HG03571 (cell line): ENCODE measurements at regions not wholly inside any gene's neighbourhood (a gene's known extent, or its start where the extent isn't known, plus 50 kb on each side); places are given as distances from the start of the nearest gene placed in this dataset.
A peak's percentile ranks its signal among the peaks of the same experiment; 100 is the strongest.
"Not testable (repeated sequence)": the region's sequence is repeated elsewhere in the genome, so short reads cannot be mapped to it uniquely, and the experiment has no call there.

Source experiments
- ATAC-seq: cut with Tn5 transposase; IDR thresholded peaks from one replicate; pipeline ENCODE4 v1.9.1; 2021; ENCODE audit not compliant: unreplicated experiment

- no peak for ATAC-seq
These were observed 53.5 kb upstream of the EPB41L4A start for GRCh38 chr5:112472614-112473013.

DNA sequence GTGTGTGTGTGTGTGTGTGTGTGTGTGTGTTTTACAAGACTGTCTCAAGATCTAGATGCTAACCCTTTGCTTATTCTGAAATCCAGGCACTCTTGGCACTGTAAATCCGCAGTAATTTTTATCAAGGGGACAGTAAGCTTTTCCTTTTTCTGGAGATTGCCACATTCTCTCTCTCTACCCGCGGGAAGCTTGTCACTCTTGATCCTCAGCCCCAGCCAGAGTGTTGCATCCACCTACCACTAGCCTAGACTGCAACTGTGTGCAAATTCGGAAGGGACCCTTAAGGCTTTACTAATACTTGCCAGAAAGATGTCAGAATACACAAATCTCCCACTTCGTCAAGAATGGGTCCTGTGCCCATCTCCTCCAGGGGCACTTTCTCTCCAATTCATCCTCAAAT, 54.9 kb upstream of the EPB41L4A start:
- no peak for ATAC-seq

GRCh38 chr5:112475747-112476365, 56.8 kb upstream of the EPB41L4A start:
- no peak for ATAC-seq

DNA sequence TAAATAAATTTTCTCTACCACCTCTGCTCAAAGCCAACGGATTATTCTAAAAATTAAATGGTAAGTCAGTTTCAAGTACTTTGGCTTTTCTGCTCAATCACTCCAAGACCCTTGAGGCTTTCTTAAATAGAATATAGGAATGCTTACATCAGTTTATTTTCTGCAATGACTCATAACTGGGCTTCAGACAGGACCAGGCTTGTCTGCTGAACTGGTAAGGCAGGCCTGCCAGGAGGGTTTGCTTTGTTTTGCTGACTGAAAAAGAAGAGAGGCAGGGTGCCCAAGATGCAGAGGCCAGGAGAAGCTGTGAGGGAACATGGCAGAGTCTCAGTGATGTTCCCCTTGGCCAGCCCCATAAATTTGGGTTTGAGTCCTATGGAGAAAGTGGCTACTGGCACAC, 60.3 kb upstream of the EPB41L4A start:
- ATAC-seq: no peak

GRCh38 chr5:112480501-112480900, 61.4 kb upstream of the EPB41L4A start:
- no peak for ATAC-seq

DNA sequence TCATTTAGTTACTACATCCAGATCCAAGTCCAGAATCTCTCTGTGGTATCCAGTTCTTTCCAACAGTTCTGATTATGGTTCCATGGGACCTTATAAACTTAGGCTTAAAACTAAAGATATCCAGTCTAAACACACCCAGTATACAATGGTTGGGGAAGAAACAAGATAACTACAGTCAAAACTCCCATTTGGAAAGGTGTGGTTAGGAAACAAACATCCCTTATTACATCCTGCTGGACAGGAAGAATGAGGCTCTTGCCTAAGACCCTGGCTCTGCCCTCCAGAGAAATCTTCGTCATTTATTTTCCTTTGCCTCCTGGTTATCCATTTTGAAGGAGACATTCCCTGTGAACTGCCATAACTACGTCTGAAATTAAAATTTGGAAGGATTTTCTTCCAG, 64.6 kb upstream of the EPB41L4A start:
- ATAC-seq: no peak

DNA sequence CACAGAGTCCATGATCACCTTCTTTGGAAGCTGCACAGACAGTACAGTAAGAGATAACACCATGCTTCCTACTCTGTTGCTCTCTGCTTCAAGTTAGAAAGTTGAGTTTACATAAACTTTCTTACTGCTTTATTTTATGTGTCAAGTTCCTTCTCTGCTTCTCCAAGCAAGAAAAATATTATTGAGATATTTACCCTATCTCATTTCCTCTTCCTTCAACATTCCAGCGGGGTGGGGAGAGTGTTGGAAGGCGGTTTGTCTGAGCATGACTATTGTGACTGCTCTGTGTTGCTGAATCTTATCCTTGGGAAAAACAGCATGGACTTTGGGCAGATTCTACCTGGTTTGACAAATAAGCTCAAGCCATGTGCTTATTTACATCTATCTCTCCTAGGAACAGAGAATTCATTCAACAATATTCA, 66.9 kb upstream of the EPB41L4A start:
- no peak for ATAC-seq

- ATAC-seq: no peak
These were observed 72.2 kb upstream of the EPB41L4A start for GRCh38 chr5:112491257-112491656.

GRCh38 chr5:112492291-112492690, 73.2 kb upstream of the EPB41L4A start:
- peak; percentile 98 for ATAC-seq

DNA sequence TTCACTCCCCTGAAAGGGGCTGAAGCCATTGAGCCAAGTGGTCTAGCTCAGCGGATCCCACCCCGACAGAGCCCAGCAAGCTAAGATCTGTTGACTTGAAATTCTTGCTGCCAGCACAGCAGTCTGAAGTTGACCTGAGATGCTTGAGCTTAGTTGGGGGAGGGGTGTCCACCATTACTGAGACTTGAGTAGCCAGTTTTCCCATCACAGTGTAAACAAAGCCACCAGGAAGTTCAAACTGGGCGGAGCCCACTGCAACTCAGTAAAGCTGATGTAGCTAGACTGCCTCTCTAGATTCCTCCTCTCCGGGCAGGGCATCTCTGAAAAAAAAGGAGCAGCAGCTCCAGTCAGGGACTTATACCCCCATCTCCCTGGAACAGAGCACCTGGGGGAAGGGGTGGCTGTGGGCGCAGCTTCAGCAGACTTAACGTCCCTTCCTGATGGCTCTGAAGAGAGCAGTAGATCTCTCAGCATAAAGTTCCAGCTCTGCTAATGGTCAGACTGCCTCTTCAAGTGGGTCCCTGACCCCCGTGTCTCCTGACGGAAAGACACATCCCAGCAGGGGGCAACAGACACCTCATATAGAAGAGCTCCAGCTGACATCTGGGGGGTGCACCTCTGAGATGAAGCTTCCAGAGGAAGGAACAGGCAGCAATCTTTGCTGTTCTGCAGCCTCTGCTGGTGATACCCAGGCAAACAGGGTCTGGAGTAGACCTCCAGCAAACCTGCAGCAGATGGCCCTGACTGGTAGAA, 84.8 kb upstream of the EPB41L4A start:
- not testable (repeated sequence) for ATAC-seq

DNA sequence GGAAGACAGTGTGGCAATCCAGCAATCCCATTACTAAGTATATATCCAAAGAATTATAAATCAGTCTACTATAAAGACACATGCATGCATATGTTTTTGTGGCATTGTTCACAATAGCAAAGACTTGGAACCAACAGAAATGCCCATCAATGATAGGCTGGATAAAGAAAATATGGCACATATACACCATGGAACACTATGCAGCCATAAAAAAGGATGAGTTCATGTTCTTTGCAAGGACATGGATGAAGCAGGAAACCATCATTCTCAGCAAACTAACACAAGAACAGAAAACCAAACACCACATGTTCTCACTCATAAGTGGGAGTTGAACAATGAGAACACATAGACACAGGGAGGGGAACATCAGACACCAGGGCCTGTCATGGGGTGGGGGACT, 90.0 kb upstream of the EPB41L4A start:
- ATAC-seq: not testable (repeated sequence)

DNA sequence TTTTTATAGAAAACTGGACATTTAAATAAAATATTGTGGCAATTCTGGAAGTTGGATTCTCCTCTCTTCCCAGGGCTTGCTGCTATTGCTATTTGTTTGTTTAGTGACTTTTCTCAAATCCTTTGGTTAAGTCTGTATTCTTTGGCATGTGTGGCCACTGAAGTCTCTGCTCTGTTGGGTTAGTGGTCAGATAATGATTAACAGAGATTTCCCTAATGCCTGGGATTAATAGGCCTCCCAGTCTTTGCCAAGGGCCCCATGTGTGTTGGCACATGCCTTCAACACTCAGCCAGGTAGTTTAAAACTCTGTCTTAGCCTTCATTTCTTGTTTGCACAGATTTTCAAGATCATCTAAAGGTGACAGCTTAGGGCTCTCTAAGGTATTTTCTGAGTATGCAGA, 92.8 kb upstream of the EPB41L4A start:
- ATAC-seq: no peak

- no peak for ATAC-seq
These were observed 93.8 kb upstream of the EPB41L4A start for GRCh38 chr5:112512901-112513300.

DNA sequence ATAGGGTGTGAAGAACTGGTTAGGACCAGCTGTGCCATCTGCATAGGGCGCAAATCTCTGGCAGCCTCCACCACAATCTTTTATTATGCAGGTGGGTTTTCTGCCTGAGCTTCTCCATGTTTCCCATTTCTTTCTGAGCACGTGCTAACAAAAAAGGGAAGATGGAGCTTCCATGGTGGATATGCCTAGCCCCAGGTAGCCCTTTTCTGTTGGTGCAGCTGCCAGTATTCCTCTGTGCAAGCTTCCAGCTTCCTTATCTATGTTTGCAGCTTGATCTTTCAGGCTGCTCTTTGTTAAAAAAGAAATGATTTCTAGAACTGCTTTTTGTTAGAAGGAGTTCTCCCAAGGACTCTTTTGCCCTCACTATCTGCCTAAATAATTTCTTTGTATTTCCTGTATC, 95.0 kb upstream of the EPB41L4A start:
- no peak for ATAC-seq

DNA sequence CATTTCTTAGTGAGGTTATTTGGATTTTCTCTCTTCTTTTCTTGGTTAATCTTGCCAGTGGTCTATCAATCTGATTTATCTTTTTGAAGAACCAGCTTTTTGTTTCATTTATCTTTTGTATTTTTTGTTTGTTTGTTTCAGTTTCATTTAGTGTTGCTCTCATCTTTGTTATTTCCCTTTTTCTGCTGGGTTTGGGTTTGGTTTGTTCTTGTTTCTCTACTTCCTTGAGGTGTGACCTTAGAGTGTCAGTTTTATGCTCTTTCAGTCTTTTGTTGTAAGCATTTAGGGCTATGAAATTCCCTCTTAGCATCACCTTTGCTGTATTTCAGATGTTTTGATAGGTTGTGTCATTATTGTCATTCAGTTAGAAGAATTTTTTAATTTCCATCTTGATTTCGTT, 101.4 kb upstream of the EPB41L4A start:
- not testable (repeated sequence) for ATAC-seq

DNA sequence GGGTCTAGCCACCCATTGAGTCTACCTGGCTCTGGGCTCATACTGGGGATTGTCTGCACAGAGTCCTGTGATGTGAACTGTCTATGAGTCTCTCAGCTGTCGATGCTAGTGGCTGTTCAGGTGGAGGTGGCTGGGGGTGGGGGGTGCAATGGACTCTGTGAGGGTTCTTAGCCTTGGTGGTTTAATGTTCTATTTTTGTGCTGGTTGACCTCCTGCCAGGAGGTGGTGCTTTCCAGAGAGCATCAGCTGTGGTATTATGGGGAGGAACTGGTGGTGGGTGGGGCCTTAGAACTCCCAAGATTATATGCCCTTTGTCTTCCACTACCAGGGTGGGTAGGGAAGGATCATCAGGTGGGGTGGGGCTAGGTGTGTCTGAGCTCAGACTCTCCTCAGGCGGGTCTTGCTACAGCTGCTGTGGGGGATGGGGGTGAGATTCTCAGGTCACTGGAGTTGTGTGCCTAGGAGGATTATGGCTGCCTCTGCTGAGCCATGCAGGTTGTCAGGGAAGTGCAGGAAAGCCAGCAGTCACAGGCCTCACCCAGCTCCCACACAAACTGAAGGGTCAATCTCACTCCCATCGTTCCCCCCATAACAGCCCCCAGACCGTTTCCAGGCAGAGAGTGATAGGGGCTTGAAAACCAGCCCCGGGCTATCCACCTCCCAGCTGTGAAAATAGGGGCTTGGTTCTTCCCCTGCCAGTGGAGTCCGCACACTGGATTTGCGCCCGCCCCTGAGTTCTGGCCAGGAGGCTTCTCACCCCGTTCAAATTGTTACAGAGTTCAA, 104.0 kb upstream of the EPB41L4A start:
- peak; percentile 59 for ATAC-seq

DNA sequence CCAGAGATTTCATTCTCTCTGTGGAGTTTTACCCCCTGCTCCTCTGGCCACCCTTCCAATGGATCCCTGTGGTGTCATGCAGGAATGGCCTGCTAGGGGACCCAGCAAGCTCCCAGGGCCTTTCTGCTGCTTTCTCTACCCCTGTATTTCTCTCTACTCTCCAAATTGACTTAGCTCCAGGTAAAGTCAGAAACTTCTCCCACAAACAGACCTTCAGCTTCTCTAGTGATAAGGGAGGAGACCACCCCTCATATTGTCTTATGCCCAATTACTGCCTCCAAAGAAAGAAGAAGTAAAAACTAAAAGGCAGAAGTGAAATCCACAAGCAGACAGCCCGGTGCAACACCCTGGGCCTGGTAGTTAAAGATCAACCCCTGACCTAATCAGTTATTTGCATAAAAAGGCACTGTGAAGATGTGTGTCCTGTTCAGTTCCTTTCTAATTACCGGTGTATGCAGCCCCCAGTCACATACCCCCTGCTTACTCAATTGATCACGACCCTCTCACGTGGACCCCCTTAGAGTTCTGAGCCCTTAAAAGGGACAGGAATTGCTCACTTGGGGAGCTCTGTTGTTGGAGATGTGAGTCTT, 104.7 kb upstream of the EPB41L4A start:
- ATAC-seq: peak; percentile 81

- ATAC-seq: no peak
These were observed 106.1 kb upstream of the EPB41L4A start for GRCh38 chr5:112525217-112525616.

DNA sequence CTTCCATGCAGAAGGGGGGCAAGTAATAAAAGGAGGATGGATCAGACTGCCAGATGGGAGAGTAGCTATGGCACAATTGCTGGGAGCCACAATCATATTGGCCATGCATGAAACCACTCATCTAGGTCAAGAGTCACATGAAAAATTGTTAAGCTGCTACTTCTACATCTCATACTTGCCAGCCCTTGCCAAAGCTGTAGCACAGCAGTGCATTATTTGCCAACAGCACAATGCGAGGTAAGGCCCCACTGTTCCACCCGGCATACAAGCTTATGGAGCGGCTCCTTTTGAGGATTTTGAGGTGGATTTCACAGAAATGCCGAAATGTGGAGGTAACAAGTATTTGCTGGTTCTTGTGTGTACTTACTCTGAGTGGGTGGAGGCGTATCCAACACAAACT, 109.9 kb upstream of the EPB41L4A start:
- ATAC-seq: no peak

DNA sequence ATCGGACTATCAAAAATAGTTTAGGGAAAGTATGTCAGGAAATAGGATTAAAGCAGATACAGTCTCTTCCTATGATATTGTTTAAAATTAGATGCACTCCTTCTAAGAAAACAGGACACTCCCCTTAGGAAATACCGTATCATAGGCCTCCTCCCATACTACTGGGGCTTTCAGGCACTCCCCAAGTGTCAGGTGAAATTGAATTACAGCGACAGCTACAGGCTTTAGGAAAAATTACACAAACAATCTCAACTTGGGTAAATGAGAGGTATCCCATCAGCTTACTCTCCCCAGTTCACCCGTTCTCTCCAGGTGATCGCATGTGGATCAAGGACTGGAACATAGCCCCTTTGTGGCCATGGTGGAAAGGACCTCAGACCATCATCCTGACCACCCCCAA, 110.4 kb upstream of the EPB41L4A start:
- no peak for ATAC-seq

- no peak for ATAC-seq
These were observed 113.7 kb upstream of the EPB41L4A start for GRCh38 chr5:112532654-112533360.
